ENCODE measurements at regions not wholly inside any gene's neighbourhood (a gene's known extent, or its start where the extent isn't known, plus 50 kb on each side); places are given as distances from the start of the nearest gene placed in this dataset.

DNA sequence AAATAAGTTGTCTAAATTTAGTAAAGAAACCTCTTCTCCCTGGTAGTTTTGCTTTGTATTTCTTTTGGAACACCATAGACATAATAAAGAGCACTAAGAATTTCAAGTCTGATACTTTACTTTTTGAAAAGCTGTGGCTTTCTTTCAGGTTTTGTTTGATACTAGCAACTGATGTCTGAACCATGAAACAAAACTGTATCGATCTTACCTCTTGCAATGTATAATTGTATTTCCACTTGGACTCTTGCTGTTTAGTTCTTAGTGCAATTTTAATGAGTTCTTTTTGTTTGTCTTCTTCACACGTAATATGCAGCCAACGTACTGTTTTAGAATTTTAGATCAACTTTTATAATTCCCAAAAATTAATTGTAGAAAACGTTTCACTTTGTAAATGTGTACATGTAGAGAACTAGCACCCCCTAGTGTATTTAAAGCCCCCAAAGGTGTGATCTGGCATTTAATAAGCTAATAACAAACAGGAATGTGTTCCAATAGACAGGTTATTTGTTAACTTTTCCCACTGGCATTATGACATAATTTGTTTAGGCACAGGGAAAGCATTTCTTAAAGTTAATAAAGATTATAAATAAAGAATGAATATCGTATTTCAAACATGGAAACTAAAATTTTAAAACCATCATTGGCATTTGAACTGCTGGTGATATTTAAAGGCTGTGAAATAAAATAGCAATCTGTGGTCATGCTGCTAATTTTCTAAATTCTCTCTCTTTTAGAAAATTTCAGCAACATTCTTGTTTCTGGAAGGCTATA, 289.1 kb upstream of the DNAJC19 start:
- H3K4me3 ChIP-seq (ENCODE audit: insufficient read depth, low read length, poor library complexity, severe bottlenecking): no peak overlapping the region
- TF ChIP-seq, protein P1, sequence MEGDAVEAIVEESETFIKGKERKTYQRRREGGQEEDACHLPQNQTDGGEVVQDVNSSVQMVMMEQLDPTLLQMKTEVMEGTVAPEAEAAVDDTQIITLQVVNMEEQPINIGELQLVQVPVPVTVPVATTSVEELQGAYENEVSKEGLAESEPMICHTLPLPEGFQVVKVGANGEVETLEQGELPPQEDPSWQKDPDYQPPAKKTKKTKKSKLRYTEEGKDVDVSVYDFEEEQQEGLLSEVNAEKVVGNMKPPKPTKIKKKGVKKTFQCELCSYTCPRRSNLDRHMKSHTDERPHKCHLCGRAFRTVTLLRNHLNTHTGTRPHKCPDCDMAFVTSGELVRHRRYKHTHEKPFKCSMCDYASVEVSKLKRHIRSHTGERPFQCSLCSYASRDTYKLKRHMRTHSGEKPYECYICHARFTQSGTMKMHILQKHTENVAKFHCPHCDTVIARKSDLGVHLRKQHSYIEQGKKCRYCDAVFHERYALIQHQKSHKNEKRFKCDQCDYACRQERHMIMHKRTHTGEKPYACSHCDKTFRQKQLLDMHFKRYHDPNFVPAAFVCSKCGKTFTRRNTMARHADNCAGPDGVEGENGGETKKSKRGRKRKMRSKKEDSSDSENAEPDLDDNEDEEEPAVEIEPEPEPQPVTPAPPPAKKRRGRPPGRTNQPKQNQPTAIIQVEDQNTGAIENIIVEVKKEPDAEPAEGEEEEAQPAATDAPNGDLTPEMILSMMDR (IDR thresholded peaks at IDR 0.05; ENCODE audit: insufficient read depth, low read length, poor library complexity, severe bottlenecking): peak; percentile 17
- no peak for TF ChIP-seq EZH2phosphoT487 (conservative IDR thresholded peaks at IDR 0.05; ENCODE audit: low read length)
- no peaks in the 10 kb centered on the region for H3K36me3 ChIP-seq (ENCODE audit: low read length)
- H3K4me2 ChIP-seq (ENCODE audit: low read depth, low read length, poor library complexity, severe bottlenecking): no peak overlapping the region
- H3K9ac ChIP-seq (ENCODE audit: low read length): no peak overlapping the region
- no peaks in the 10 kb centered on the region for H3F3A ChIP-seq (ENCODE audit: insufficient read depth)
- no peaks in the 10 kb centered on the region for H3K9me2 ChIP-seq (replicated peaks; ENCODE audit: insufficient read depth, low read length)
- H4K20me1 ChIP-seq (ENCODE audit: low read depth, low read length): no peaks in the 10 kb centered on the region
- H3K27me3 ChIP-seq (ENCODE audit: low read length): no peaks in the 10 kb centered on the region
- no peak overlapping the region for H2AFZ ChIP-seq (ENCODE audit: low read depth, low read length, severe bottlenecking)
- no peak overlapping the region for H3K27ac ChIP-seq (ENCODE audit: low read depth, low read length)
- H3K79me2 ChIP-seq (ENCODE audit: insufficient read depth, low read length): no peaks in the 10 kb centered on the region
- no peaks in the 10 kb centered on the region for H3K9me3 ChIP-seq (ENCODE audit: insufficient read depth, low read length)

DNA sequence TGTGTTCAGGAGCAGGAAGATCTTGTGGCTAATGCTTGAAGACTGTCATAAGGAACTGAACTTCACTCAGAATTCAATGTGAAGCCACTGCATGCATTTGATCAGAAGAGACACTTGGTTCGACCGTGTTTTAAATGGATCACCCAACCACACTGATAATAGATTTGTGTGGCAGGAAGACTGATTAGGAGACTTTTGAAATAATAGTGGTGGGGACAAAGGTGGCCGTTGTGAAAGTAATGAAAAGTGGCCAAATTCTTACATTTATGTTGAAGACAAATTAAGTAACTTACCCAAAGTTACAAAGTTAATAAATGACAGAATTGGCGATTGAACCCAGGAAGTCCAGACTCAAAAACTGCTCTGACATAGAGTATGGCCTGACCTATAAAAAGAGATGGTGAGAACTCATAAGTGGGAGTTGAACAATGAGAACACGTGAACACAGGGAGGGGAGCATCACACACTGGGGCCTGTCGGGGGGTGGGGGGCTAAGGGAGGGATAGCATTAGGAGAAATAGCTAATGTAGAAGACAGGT, 286.9 kb upstream of the DNAJC19 start:
- no peak for TF ChIP-seq EZH2phosphoT487 (conservative IDR thresholded peaks at IDR 0.05; ENCODE audit: low read length)
- TF ChIP-seq, protein P1 (IDR thresholded peaks at IDR 0.05; ENCODE audit: insufficient read depth, low read length, poor library complexity, severe bottlenecking): no peak

DNA sequence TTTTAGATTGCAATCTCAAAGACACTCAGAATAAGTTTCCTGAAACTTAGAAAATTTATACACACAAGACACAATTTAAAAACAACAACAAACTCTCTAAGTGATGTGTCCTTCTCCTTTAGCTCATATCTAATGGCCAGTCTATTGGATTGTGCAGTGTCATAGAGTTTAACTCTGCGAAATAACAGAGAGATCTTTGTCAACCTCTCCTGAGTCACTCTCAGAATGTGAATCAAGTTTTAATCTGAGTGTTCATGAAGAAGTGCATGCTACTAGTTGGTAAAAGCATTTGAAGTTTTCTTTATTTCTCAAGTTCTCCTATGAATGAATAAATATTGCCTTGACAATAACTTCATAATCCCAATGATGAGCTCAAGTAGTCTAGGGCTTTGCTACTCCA, 284.5 kb upstream of the DNAJC19 start:
- no peaks in the 10 kb centered on the region for H3K36me3 ChIP-seq (ENCODE audit: low read length)
- H3K79me2 ChIP-seq (ENCODE audit: insufficient read depth, low read length): no peaks in the 10 kb centered on the region
- H3K27me3 ChIP-seq (ENCODE audit: low read length): no peaks in the 10 kb centered on the region
- H4K20me1 ChIP-seq (ENCODE audit: low read depth, low read length): no peaks in the 10 kb centered on the region
- no peak overlapping the region for H2AFZ ChIP-seq (ENCODE audit: low read depth, low read length, severe bottlenecking)
- no peaks in the 10 kb centered on the region for H3F3A ChIP-seq (ENCODE audit: insufficient read depth)
- no peak overlapping the region for H3K9ac ChIP-seq (ENCODE audit: low read length)
- no peak overlapping the region for H3K4me3 ChIP-seq (ENCODE audit: insufficient read depth, low read length, poor library complexity, severe bottlenecking)
- no peaks in the 10 kb centered on the region for H3K9me3 ChIP-seq (ENCODE audit: insufficient read depth, low read length)
- no peak overlapping the region for H3K27ac ChIP-seq (ENCODE audit: low read depth, low read length)
- no peak overlapping the region for H3K4me2 ChIP-seq (ENCODE audit: low read depth, low read length, poor library complexity, severe bottlenecking)
- no peaks in the 10 kb centered on the region for H3K9me2 ChIP-seq (replicated peaks; ENCODE audit: insufficient read depth, low read length)
- TF ChIP-seq, protein P1 (IDR thresholded peaks at IDR 0.05; ENCODE audit: insufficient read depth, low read length, poor library complexity, severe bottlenecking): no peak
- no peak for TF ChIP-seq EZH2phosphoT487 (conservative IDR thresholded peaks at IDR 0.05; ENCODE audit: low read length)

More for the DNA sequence above, 286.9 kb upstream of the DNAJC19 start:
- H3F3A ChIP-seq (ENCODE audit: insufficient read depth): no peaks in the 10 kb centered on the region
- no peak overlapping the region for H3K4me2 ChIP-seq (ENCODE audit: low read depth, low read length, poor library complexity, severe bottlenecking)
- no peak overlapping the region for H3K4me3 ChIP-seq (ENCODE audit: insufficient read depth, low read length, poor library complexity, severe bottlenecking)
- H3K9me3 ChIP-seq (ENCODE audit: insufficient read depth, low read length): no peaks in the 10 kb centered on the region
- H2AFZ ChIP-seq (ENCODE audit: low read depth, low read length, severe bottlenecking): no peak overlapping the region
- no peaks in the 10 kb centered on the region for H3K27me3 ChIP-seq (ENCODE audit: low read length)
- H4K20me1 ChIP-seq (ENCODE audit: low read depth, low read length): no peaks in the 10 kb centered on the region
- no peaks in the 10 kb centered on the region for H3K79me2 ChIP-seq (ENCODE audit: insufficient read depth, low read length)
- H3K9ac ChIP-seq (ENCODE audit: low read length): no peak overlapping the region
- no peaks in the 10 kb centered on the region for H3K36me3 ChIP-seq (ENCODE audit: low read length)
- no peaks in the 10 kb centered on the region for H3K9me2 ChIP-seq (replicated peaks; ENCODE audit: insufficient read depth, low read length)
- no peak overlapping the region for H3K27ac ChIP-seq (ENCODE audit: low read depth, low read length)

Measured in SU-DHL-6 (cell line).